ENCODE measurements at regions not wholly inside any gene's neighbourhood (a gene's known extent, or its start where the extent isn't known, plus 50 kb on each side); places are given as distances from the start of the nearest gene placed in this dataset.

- no peak for TF ChIP-seq CREB1 (IDR thresholded peaks at IDR 0.05; ENCODE audit: low read depth)
- TF ChIP-seq ZBTB7A (IDR thresholded peaks at IDR 0.05; ENCODE audit: low read depth), result no peak
- no peak for TF ChIP-seq NFIC (IDR thresholded peaks at IDR 0.05)
- no peak for TF ChIP-seq RAD21 (IDR thresholded peaks at IDR 0.05; ENCODE audit: low read depth)
- TF ChIP-seq TEAD4 (IDR thresholded peaks at IDR 0.05), result no peak
- no peak for TF ChIP-seq TAF1 (IDR thresholded peaks at IDR 0.05; ENCODE audit: low read depth)
- no peak for TF ChIP-seq EP300 (IDR thresholded peaks at IDR 0.05; ENCODE audit: borderline replicate concordance)
- TF ChIP-seq YY1 (IDR thresholded peaks at IDR 0.05; ENCODE audit: low read depth), result no peak
- no peak for TF ChIP-seq MAX (IDR thresholded peaks at IDR 0.05)
- no peak for TF ChIP-seq TCF12 (IDR thresholded peaks at IDR 0.05; ENCODE audit: low read depth)
- TF ChIP-seq CEBPB (IDR thresholded peaks at IDR 0.05), result no peak
- TF ChIP-seq REST (IDR thresholded peaks at IDR 0.05; ENCODE audit: low read depth), result no peak
- no peak for TF ChIP-seq USF1 (IDR thresholded peaks at IDR 0.05)
Measured at GRCh38 chr2:198252472-198252871, 448.1 kb downstream of the PLCL1 start.

GRCh38 chr2:198242093-198242492 is 437.7 kb downstream of the PLCL1 start:
- TF ChIP-seq MAX (IDR thresholded peaks at IDR 0.05) (no peak), FOXM1 (IDR thresholded peaks at IDR 0.05; ENCODE audit: borderline replicate concordance, low read depth) (no peak), CREB1 (IDR thresholded peaks at IDR 0.05; ENCODE audit: low read depth) (no peak), TCF12 (IDR thresholded peaks at IDR 0.05; ENCODE audit: low read depth) (no peak), TEAD4 (IDR thresholded peaks at IDR 0.05) (no peak), USF1 (IDR thresholded peaks at IDR 0.05) (no peak), EP300 (IDR thresholded peaks at IDR 0.05; ENCODE audit: borderline replicate concordance) (no peak), NFIC (IDR thresholded peaks at IDR 0.05) (no peak), YY1 (IDR thresholded peaks at IDR 0.05; ENCODE audit: low read depth) (no peak), REST (IDR thresholded peaks at IDR 0.05; ENCODE audit: low read depth) (no peak)

- no peak for TF ChIP-seq USF1 (IDR thresholded peaks at IDR 0.05)
- no peak for TF ChIP-seq CEBPB (IDR thresholded peaks at IDR 0.05)
- TF ChIP-seq ZBTB7A (IDR thresholded peaks at IDR 0.05; ENCODE audit: low read depth), result no peak
- no peak for TF ChIP-seq MAX (IDR thresholded peaks at IDR 0.05)
- no peak for TF ChIP-seq REST (IDR thresholded peaks at IDR 0.05; ENCODE audit: low read depth)
- no peak for TF ChIP-seq EP300 (IDR thresholded peaks at IDR 0.05; ENCODE audit: borderline replicate concordance)
- TF ChIP-seq EGR1 (IDR thresholded peaks at IDR 0.05), result no peak
- TF ChIP-seq RAD21 (IDR thresholded peaks at IDR 0.05; ENCODE audit: low read depth), result no peak
- no peak for TF ChIP-seq TEAD4 (IDR thresholded peaks at IDR 0.05)
- no peak for TF ChIP-seq TAF1 (IDR thresholded peaks at IDR 0.05; ENCODE audit: low read depth)
- no peak for TF ChIP-seq TCF12 (IDR thresholded peaks at IDR 0.05; ENCODE audit: low read depth)
- no peak for TF ChIP-seq CREB1 (IDR thresholded peaks at IDR 0.05; ENCODE audit: low read depth)
- TF ChIP-seq YY1 (IDR thresholded peaks at IDR 0.05; ENCODE audit: low read depth), result no peak
- no peak for TF ChIP-seq NFIC (IDR thresholded peaks at IDR 0.05)
- no peak for TF ChIP-seq FOXM1 (IDR thresholded peaks at IDR 0.05; ENCODE audit: borderline replicate concordance, low read depth)
Measured at GRCh38 chr2:198238429-198238828, 434.0 kb downstream of the PLCL1 start.

- TF ChIP-seq EGR1 (IDR thresholded peaks at IDR 0.05), result no peak
- TF ChIP-seq ZBTB7A (IDR thresholded peaks at IDR 0.05; ENCODE audit: low read depth), result no peak
- no peak for TF ChIP-seq TAF1 (IDR thresholded peaks at IDR 0.05; ENCODE audit: low read depth)
- no peak for TF ChIP-seq YY1 (IDR thresholded peaks at IDR 0.05; ENCODE audit: low read depth)
- TF ChIP-seq CEBPB (IDR thresholded peaks at IDR 0.05), result no peak
Measured at GRCh38 chr2:198236338-198236737, 431.9 kb downstream of the PLCL1 start.

Measured in Ishikawa (cell line).